HepG2 (cell line): ENCODE measurements at regions not wholly inside any gene's neighbourhood (a gene's known extent, or its start where the extent isn't known, plus 50 kb on each side); places are given as distances from the start of the nearest gene placed in this dataset.

Source experiments
- ATAC-seq: fragments of 200-7000 bp; cut with Tn5 transposase; 3 replicates; pipeline ENCODE4 v1.9.1; 2020; ENCODE audit warnings: mild to moderate bottlenecking, moderate library complexity
- BruUV-seq: library from RNA; stranded (reverse); fragments of 400-500 nt; replicated peaks from 2 replicates; lab custom pipeline; 2021; lab: Mats Ljungman, UMichigan
- CTCF ChIA-PET: fragments of 300-600 bp; formaldehyde crosslinking; extraction: SDS; loops from one replicate; lab custom pipeline; 2021; ENCODE audit warnings: low total read pairs, inconsistent platforms, low intra/inter-chr PET ratio; lab: Yijun Ruan, JAX
- POLR2A ChIA-PET: fragments of 350-600 bp; sonication (Branson Sonifier 250); formaldehyde crosslinking; loops from one replicate; lab custom pipeline; 2020; ENCODE audit warnings: antibody characterized with exemption, inconsistent platforms; lab: Yijun Ruan, JAX
- DNase-seq: peaks from one replicate; pipeline ENCODE4 v3.0.0-alpha.2; 2015; ENCODE audit warnings: low spot score
- FAIRE-seq: peaks from 3 replicates; lab custom pipeline; 2011; peaks lifted over from hg19 to GRCh38; lab: Jason Lieb, UNC
- H2AFZ ChIP-seq: one replicate; pipeline ENCODE4 v1.6.1; 2011; ENCODE audit warnings: low read length, inconsistent platforms
- H3K27ac ChIP-seq: fragments of 300-600 bp; 3 replicates; pipeline ENCODE4 v1.8.0; 2011; ENCODE audit warnings: mixed run types, mild to moderate bottlenecking, mixed read lengths, low read length, inconsistent platforms; ENCODE audit not compliant: insufficient read depth; ENCODE audit errors: extremely low read length
- H3K27me3 ChIP-seq, 2 experiments: fragments of 200-600 bp in 1 of 2; 2 replicates in 1 of 2; 3 replicates in 1 of 2; pipeline versions ENCODE4 v1.6.0 to v1.8.0; 2011; ENCODE audit warnings: low read length in 2 of 2, mild to moderate bottlenecking in 2 of 2, moderate library complexity in 2 of 2, inconsistent platforms in 1 of 2; ENCODE audit not compliant: insufficient read depth in 2 of 2, control insufficient read depth in 1 of 2
- H3K36me3 ChIP-seq, 2 experiments: fragments of 200-600 bp in 1 of 2; replicated peaks in 1 of 2; 2 replicates in 1 of 2; 3 replicates in 1 of 2; pipeline versions ENCODE4 v1.5.1 to v1.8.0; 2011; ENCODE audit warnings: low read length in 2 of 2, inconsistent platforms in 1 of 2; ENCODE audit not compliant: insufficient read depth in 2 of 2, control insufficient read depth in 1 of 2
- H3K4me1 ChIP-seq: 2 replicates; pipeline ENCODE4 v1.5.1; 2012; ENCODE audit warnings: low read length, inconsistent platforms; ENCODE audit not compliant: insufficient read depth
- H3K4me2 ChIP-seq: 2 replicates; pipeline ENCODE4 v1.6.0; 2011; ENCODE audit warnings: low read depth, low read length, inconsistent platforms
- H3K4me3 ChIP-seq, 3 experiments: fragments of 200-600 bp in 1 of 3; sonication (generic), shearing (Covaris generic) in 1 of 3; replicated peaks in 1 of 3; 2 replicates each; pipeline ENCODE4 v1.5.1; 2011 to 2016; ENCODE audit warnings: low read length in 3 of 3, inconsistent platforms in 2 of 3, low read depth in 2 of 3, mild to moderate bottlenecking in 2 of 3, control low read depth in 1 of 3, mixed read lengths in 1 of 3; ENCODE audit not compliant: insufficient read depth in 1 of 3
- H3K79me2 ChIP-seq: one replicate; pipeline ENCODE4 v1.6.1; 2011; ENCODE audit warnings: low read length, inconsistent platforms; ENCODE audit not compliant: insufficient read depth
- H3K9ac ChIP-seq: 2 replicates; pipeline ENCODE4 v1.6.0; 2011; ENCODE audit warnings: mild to moderate bottlenecking, low read depth, low read length, inconsistent platforms; ENCODE audit not compliant: insufficient read depth
- H3K9me3 ChIP-seq: 2 replicates; pipeline ENCODE4 v1.5.1; 2012; ENCODE audit warnings: mild to moderate bottlenecking, low read length
- H4K20me1 ChIP-seq: 2 replicates; pipeline ENCODE4 v1.6.0; 2011; ENCODE audit warnings: inconsistent platforms, mild to moderate bottlenecking, low read length, moderate library complexity; ENCODE audit not compliant: insufficient read depth
- CTCF ChIP-seq: sonication (generic); formaldehyde crosslinking; IDR thresholded peaks from 2 replicates; pipeline ENCODE4 v1.5.0; 2020; ENCODE audit warnings: mild to moderate bottlenecking, missing genetic modification reagents, moderate library complexity
- MEF2D ChIP-seq: sonication (generic); formaldehyde crosslinking; IDR thresholded peaks from 2 replicates; pipeline ENCODE4 v1.5.1; 2020; ENCODE audit warnings: mild to moderate bottlenecking, missing genetic modification reagents
- ONECUT2 ChIP-seq: sonication (generic); formaldehyde crosslinking; IDR thresholded peaks from 2 replicates; pipeline ENCODE4 v1.4.0; 2020; ENCODE audit warnings: missing genetic modification reagents
- POLR2AphosphoS5 ChIP-seq: IDR thresholded peaks from 2 replicates; pipeline ENCODE4 v1.6.1; 2012; ENCODE audit warnings: low read depth, low read length
- RNF2 ChIP-seq: fragments of 450-650 bp; conservative IDR thresholded peaks from 2 replicates; pipeline ENCODE4 v1.6.1; 2016; ENCODE audit warnings: low read depth
- YEATS4 ChIP-seq: sonication (generic); formaldehyde crosslinking; IDR thresholded peaks from 2 replicates; pipeline ENCODE4 v1.4.0; 2020; ENCODE audit warnings: missing genetic modification reagents, borderline replicate concordance
- ZFAT ChIP-seq: sonication (generic); formaldehyde crosslinking; conservative IDR thresholded peaks from 2 replicates; pipeline ENCODE4 v1.8.1; 2023; ENCODE audit warnings: missing genetic modification reagents, inconsistent platforms
- ZNF232 ChIP-seq: sonication (generic); formaldehyde crosslinking; IDR thresholded peaks from 2 replicates; pipeline ENCODE4 v1.4.0; 2020; ENCODE audit warnings: missing genetic modification reagents, borderline replicate concordance
- WGBS: methylation state at CpG from one replicate; pipeline ENCODE4 v1.1.6; 2017; ENCODE audit warnings: low lambda C conversion rate; 5-methylcytosine and 5-hydroxymethylcytosine counted together
- in situ Hi-C: cut with HindIII; loops from 2 replicates; pipeline ENCODE4 v1.10.0; 2017; ENCODE audit warnings: low pct_unique_long_range_greater_than_20kb; ENCODE audit not compliant: extremely low pct_ligation_motif_present
- intact Hi-C: fragments of 100-400 bp; cut with micrococcal nuclease; formaldehyde crosslinking; loops from one replicate; pipeline ENCODE4 v1.10.0; 2022; ENCODE audit not compliant: unreplicated experiment
- TF ChIP-seq, protein P1 (sequence below): sonication (generic); formaldehyde crosslinking; IDR thresholded peaks from 2 replicates; pipeline ENCODE4 v1.8.0; 2022; ENCODE audit warnings: mild to moderate bottlenecking, missing genetic modification reagents, borderline replicate concordance
- TF ChIP-seq, protein P2 (sequence below): sonication (generic); formaldehyde crosslinking; IDR thresholded peaks from 2 replicates; pipeline ENCODE4 v1.4.0; 2020; ENCODE audit warnings: low read depth, mild to moderate bottlenecking, missing genetic modification reagents
- TF ChIP-seq, protein P3 (sequence below): sonication (generic); formaldehyde crosslinking; IDR thresholded peaks from 2 replicates; pipeline ENCODE4 v1.4.0; 2020; ENCODE audit warnings: missing genetic modification reagents

- ChIA-PET CTCF (no interaction called here), POLR2A (no interaction called here)
- ATAC-seq (peak; percentile 67), DNase-seq (no peak), FAIRE-seq (no peak)
- no peaks in the 10 kb centered on the region for H3K36me3 ChIP-seq
- H3K4me2 ChIP-seq, result no peak overlapping the region
- WGBS, result 23% methylated on average over 8 of the region's 8 CpGs
- in situ Hi-C loops (no loop called here), intact Hi-C loops (no loop called here)
- no peaks in the 10 kb centered on the region for H3K4me1 ChIP-seq
- no peak overlapping the region for H3K4me3 ChIP-seq
- no peak overlapping the region for H3K27ac ChIP-seq
- H3K9ac ChIP-seq, result no peak overlapping the region
- H3K9me3 ChIP-seq, result no peaks in the 10 kb centered on the region
- no peak overlapping the region for H2AFZ ChIP-seq
- no peak for TF ChIP-seq ONECUT2 (CRISPR knock-in tag)
- TF ChIP-seq CTCF (CRISPR knock-in tag), result peak; percentile 38; the same call in 1 of the 2 replicates
- H3K79me2 ChIP-seq, result no peaks in the 10 kb centered on the region
- no peaks in the 10 kb centered on the region; the same call in 1 of the 2 replicates for H4K20me1 ChIP-seq
- peaks cover 0 to 9% of the 10 kb centered on the region in 2 experiments; a peak in 2 of 5 replicates for H3K27me3 ChIP-seq
- BruUV-seq, result no TSS peak
Observed at GRCh38 chr2:238754259-238754658, 93.6 kb upstream of the TWIST2 start.

GRCh38 chr2:238761868-238762267 is 86.0 kb upstream of the TWIST2 start:
- peaks cover 0 to 1% of the 10 kb centered on the region in 2 experiments; a peak in 2 of 5 replicates for H3K27me3 ChIP-seq
- CTCF ChIA-PET, result no interaction called here
- no peaks in the 10 kb centered on the region for H4K20me1 ChIP-seq
- in situ Hi-C loops (no loop called here), intact Hi-C loops (no loop called here)
- H3K9ac ChIP-seq, result no peak overlapping the region
- H3K4me1 ChIP-seq, result no peaks in the 10 kb centered on the region
- H3K9me3 ChIP-seq, result no peaks in the 10 kb centered on the region
- ATAC-seq (peak; percentile 75), FAIRE-seq (peak; percentile 4), DNase-seq (no peak)
- no TSS peak for BruUV-seq
- no peaks in the 10 kb centered on the region for H3K79me2 ChIP-seq
- H3K4me2 ChIP-seq, result no peak overlapping the region
- no peak overlapping the region for H3K4me3 ChIP-seq
- H2AFZ ChIP-seq, result no peak overlapping the region
- H3K36me3 ChIP-seq, result no peaks in the 10 kb centered on the region
- no peak overlapping the region for H3K27ac ChIP-seq
- POLR2A ChIA-PET, result no interaction called here
- 2% methylated on average over 5 of the region's 7 CpGs for WGBS
- TF ChIP-seq, protein P1, sequence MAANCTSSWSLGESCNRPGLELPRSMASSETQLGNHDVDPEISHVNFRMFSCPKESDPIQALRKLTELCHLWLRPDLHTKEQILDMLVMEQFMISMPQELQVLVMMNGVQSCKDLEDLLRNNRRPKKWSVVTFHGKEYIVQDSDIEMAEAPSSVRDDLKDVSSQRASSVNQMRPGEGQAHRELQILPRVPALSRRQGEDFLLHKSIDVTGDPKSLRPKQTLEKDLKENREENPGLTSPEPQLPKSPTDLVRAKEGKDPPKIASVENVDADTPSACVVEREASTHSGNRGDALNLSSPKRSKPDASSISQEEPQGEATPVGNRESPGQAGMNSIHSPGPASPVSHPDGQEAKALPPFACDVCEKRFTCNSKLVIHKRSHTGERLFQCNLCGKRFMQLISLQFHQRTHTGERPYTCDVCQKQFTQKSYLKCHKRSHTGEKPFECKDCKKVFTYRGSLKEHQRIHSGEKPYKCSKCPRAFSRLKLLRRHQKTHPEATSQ, result no peak
- TF ChIP-seq ZFAT (CRISPR knock-in tag), result no peak
- TF ChIP-seq, protein P2, sequence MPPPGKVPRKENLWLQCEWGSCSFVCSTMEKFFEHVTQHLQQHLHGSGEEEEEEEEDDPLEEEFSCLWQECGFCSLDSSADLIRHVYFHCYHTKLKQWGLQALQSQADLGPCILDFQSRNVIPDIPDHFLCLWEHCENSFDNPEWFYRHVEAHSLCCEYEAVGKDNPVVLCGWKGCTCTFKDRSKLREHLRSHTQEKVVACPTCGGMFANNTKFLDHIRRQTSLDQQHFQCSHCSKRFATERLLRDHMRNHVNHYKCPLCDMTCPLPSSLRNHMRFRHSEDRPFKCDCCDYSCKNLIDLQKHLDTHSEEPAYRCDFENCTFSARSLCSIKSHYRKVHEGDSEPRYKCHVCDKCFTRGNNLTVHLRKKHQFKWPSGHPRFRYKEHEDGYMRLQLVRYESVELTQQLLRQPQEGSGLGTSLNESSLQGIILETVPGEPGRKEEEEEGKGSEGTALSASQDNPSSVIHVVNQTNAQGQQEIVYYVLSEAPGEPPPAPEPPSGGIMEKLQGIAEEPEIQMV (CRISPR knock-in tag), result no peak
- no peak for TF ChIP-seq MEF2D (CRISPR knock-in tag)
- TF ChIP-seq, protein P3, sequence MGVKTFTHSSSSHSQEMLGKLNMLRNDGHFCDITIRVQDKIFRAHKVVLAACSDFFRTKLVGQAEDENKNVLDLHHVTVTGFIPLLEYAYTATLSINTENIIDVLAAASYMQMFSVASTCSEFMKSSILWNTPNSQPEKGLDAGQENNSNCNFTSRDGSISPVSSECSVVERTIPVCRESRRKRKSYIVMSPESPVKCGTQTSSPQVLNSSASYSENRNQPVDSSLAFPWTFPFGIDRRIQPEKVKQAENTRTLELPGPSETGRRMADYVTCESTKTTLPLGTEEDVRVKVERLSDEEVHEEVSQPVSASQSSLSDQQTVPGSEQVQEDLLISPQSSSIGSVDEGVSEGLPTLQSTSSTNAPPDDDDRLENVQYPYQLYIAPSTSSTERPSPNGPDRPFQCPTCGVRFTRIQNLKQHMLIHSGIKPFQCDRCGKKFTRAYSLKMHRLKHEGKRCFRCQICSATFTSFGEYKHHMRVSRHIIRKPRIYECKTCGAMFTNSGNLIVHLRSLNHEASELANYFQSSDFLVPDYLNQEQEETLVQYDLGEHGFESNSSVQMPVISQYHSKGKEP (CRISPR knock-in tag), result no peak
- TF ChIP-seq ZNF232 (CRISPR knock-in tag), result no peak
- no peak for TF ChIP-seq YEATS4
- TF ChIP-seq RNF2, result no peak
- TF ChIP-seq POLR2AphosphoS5, result no peak
